Panc1 (cell line): ENCODE measurements at regions not wholly inside any gene's neighbourhood (a gene's known extent, or its start where the extent isn't known, plus 50 kb on each side); places are given as distances from the start of the nearest gene placed in this dataset.

ENCODE experiments used
- ATAC-seq: fragments of 200-7000 bp; cut with Tn5 transposase; 2 replicates; pipeline ENCODE4 v1.9.1; 2020; ENCODE audit warnings: mild to moderate bottlenecking, moderate library complexity
- BruUV-seq: library from RNA; stranded (reverse); fragments of 400-500 nt; replicated peaks from 2 replicates; lab custom pipeline; 2021; lab: Mats Ljungman, UMichigan
- CTCF ChIA-PET: fragments of 300-600 bp; sonication (Branson Sonifier 250); formaldehyde crosslinking; loops from one replicate; lab custom pipeline; 2022; ENCODE audit warnings: antibody characterized with exemption; lab: Charles Lee
- POLR2A ChIA-PET: fragments of 300-600 bp; sonication (Branson Sonifier 250); formaldehyde crosslinking; loops from one replicate; lab custom pipeline; 2022; ENCODE audit warnings: antibody characterized with exemption; lab: Charles Lee
- DNase-seq: peaks from one replicate; pipeline ENCODE4 v3.0.0-alpha.2; 2010; ENCODE audit warnings: low read depth, low spot score
- H3K27ac ChIP-seq: 2 replicates; pipeline ENCODE4 v1.5.1; 2011; ENCODE audit warnings: mild to moderate bottlenecking, low read length, inconsistent platforms
- H3K27me3 ChIP-seq: fragments of 200-500 bp; sonication (Bioruptor generic); 2 replicates; pipeline ENCODE4 v1.6.0; 2014; ENCODE audit warnings: low read length, inconsistent platforms; ENCODE audit not compliant: control insufficient read depth, insufficient read depth
- H3K36me3 ChIP-seq: fragments of 200-500 bp; sonication (Bioruptor generic); 2 replicates; pipeline ENCODE4 v1.5.1; 2014; ENCODE audit warnings: inconsistent platforms, mild to moderate bottlenecking, low read length, moderate library complexity; ENCODE audit not compliant: control insufficient read depth, insufficient read depth
- H3K4me1 ChIP-seq: 2 replicates; pipeline ENCODE4 v1.5.1; 2011; ENCODE audit warnings: inconsistent platforms, mild to moderate bottlenecking, low read length, moderate library complexity; ENCODE audit not compliant: control insufficient read depth, insufficient read depth
- H3K4me3 ChIP-seq, 2 experiments: 2 replicates each; pipeline ENCODE4 v1.5.1; 2011 to 2012; ENCODE audit warnings: low read depth in 2 of 2, low read length in 2 of 2, mild to moderate bottlenecking in 2 of 2, inconsistent platforms in 1 of 2, moderate library complexity in 1 of 2
- H3K9me3 ChIP-seq: fragments of 200-500 bp; sonication (Bioruptor generic); 2 replicates; pipeline ENCODE4 v1.5.1; 2014; ENCODE audit warnings: low read depth, mild to moderate bottlenecking, inconsistent platforms, low read length, moderate library complexity; ENCODE audit not compliant: control insufficient read depth, insufficient read depth
- CTCF ChIP-seq: fragments of 450-650 bp; IDR thresholded peaks from 2 replicates; pipeline ENCODE4 v1.5.1; 2017; ENCODE audit warnings: mild to moderate bottlenecking
- POLR2AphosphoS5 ChIP-seq: IDR thresholded peaks from 2 replicates; pipeline ENCODE4 v1.6.1; 2012; ENCODE audit warnings: mild to moderate bottlenecking, low read depth, low read length, moderate library complexity
- REST ChIP-seq, 2 experiments: IDR thresholded peaks; 2 replicates each; pipeline ENCODE4 v1.6.1; 2011 to 2012; ENCODE audit warnings: low read depth in 2 of 2, control low read depth in 1 of 2, low read length in 1 of 2, mild to moderate bottlenecking in 1 of 2, moderate library complexity in 1 of 2; ENCODE audit not compliant: insufficient read depth in 1 of 2
- SIN3A ChIP-seq: IDR thresholded peaks from 2 replicates; pipeline ENCODE4 v1.6.1; 2012; ENCODE audit warnings: low read depth, mild to moderate bottlenecking, low read length, moderate library complexity, borderline replicate concordance; ENCODE audit not compliant: insufficient read depth
- TCF7L2 ChIP-seq: IDR thresholded peaks from 2 replicates; pipeline ENCODE4 v1.6.1; 2011; ENCODE audit warnings: mild to moderate bottlenecking, low read depth, low read length, inconsistent platforms
- in situ Hi-C: cut with HindIII; loops from 2 replicates; pipeline ENCODE4 v1.10.0; 2016; ENCODE audit warnings: low sequenced_read_pairs, low pct_unique_long_range_greater_than_20kb
- intact Hi-C: fragments of 100-400 bp; cut with micrococcal nuclease; formaldehyde crosslinking; loops from one replicate; pipeline ENCODE4 v1.10.0; 2022; ENCODE audit not compliant: unreplicated experiment

GRCh38 chr1:65670518-65670917 is 122.2 kb upstream of the PDE4B start:
- DNase-seq, result no peak

GRCh38 chr1:65674522-65674921 is 118.2 kb upstream of the PDE4B start:
- in situ Hi-C loops (no loop called here), intact Hi-C loops (no loop called here)
- DNase-seq (no peak), ATAC-seq (no peak)
- Histone ChIP-seq H3K4me3 (no peak overlapping the region), H3K9me3 (no peaks in the 10 kb centered on the region; the same call in 1 of the 2 replicates), H3K27ac (no peak overlapping the region), H3K27me3 (no peaks in the 10 kb centered on the region), H3K4me1 (no peaks in the 10 kb centered on the region), H3K36me3 (no peaks in the 10 kb centered on the region)
- ChIA-PET POLR2A (no interaction called here), CTCF (no interaction called here)
- TF ChIP-seq CTCF, result no peak
- no peak for TF ChIP-seq TCF7L2
- no TSS peak for BruUV-seq

More at GRCh38 chr1:65670518-65670917, 122.2 kb upstream of the PDE4B start:
- Histone ChIP-seq H3K4me3 (no peak overlapping the region), H3K27me3 (no peaks in the 10 kb centered on the region), H3K27ac (no peak overlapping the region), H3K9me3 (no peaks in the 10 kb centered on the region; the same call in 1 of the 2 replicates), H3K36me3 (no peaks in the 10 kb centered on the region), H3K4me1 (no peaks in the 10 kb centered on the region)
- intact Hi-C loops, result no loop called here
- no peak for ATAC-seq
- CTCF ChIA-PET, result no interaction called here
- POLR2A ChIA-PET, result no interaction called here
- in situ Hi-C loops, result no loop called here
- BruUV-seq, result no TSS peak
- TF ChIP-seq REST (IDR thresholded peaks at IDR 0.05; ENCODE audit: insufficient read depth in 1 of 2, low read depth in 2 of 2, low read length in 1 of 2), result no peak
- no peak for TF ChIP-seq SIN3A
- TF ChIP-seq TCF7L2, result no peak

GRCh38 chr1:65679773-65680172 is 112.9 kb upstream of the PDE4B start:
- TF ChIP-seq POLR2AphosphoS5 (no peak), SIN3A (no peak), REST (IDR thresholded peaks at IDR 0.05; ENCODE audit: insufficient read depth in 1 of 2, low read depth in 2 of 2, low read length in 1 of 2) (no peak), TCF7L2 (no peak), CTCF (no peak)
- intact Hi-C loops, result no loop called here
- H3K27me3 ChIP-seq, result no peaks in the 10 kb centered on the region; the same call in 1 of the 2 replicates
- no peaks in the 10 kb centered on the region for H3K4me1 ChIP-seq
- ChIA-PET POLR2A (no interaction called here), CTCF (no interaction called here)
- H3K9me3 ChIP-seq, result no peaks in the 10 kb centered on the region
- BruUV-seq, result no TSS peak
- H3K27ac ChIP-seq, result no peak overlapping the region
- ATAC-seq (no peak), DNase-seq (no peak)
- no peaks in the 10 kb centered on the region for H3K36me3 ChIP-seq
- H3K4me3 ChIP-seq, result no peak overlapping the region
- in situ Hi-C loops, result no loop called here
